GM18861 (cell line): ENCODE measurements at regions not wholly inside any gene's neighbourhood (a gene's known extent, or its start where the extent isn't known, plus 50 kb on each side); places are given as distances from the start of the nearest gene placed in this dataset.

Source experiments
- ATAC-seq: cut with Tn5 transposase; IDR thresholded peaks from one replicate; pipeline ENCODE4 v1.9.1; 2021; ENCODE audit not compliant: unreplicated experiment

DNA sequence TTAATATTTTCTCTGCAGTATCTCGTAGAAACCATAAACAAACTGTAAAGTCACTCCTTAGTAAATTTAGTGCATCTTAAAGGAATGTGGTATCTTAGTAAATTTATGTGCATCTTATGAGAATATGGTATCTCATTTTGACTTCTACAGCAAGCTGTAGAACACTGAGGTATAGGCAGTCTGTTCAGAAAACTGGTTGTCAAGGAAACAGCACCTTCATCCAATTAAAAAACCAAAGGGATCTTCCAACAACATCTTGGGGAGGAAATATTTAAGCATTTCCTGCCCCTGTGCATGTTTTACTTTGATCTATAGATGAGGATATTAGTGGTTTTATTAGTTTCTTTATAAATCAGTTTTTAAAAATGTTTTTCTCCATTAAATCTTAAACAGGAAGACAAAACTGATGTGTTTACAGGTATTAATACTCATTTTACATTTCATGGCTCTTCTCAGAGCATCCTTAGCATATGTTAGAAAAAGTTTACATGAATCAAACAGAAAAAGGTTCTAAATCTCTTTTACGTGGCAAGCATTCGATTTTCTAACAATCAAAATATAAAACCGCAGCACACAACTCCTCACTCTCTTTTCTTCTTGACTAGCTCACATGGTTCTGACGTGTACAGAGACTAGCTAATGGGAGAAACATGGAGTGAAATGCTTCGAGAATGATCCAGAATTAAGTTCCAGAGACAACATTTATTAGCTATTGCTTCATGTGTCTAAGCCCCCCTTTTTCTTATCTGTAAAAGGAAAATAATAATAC is 668.8 kb downstream of the PTPRC start:
- ATAC-seq = no peak

- ATAC-seq = no peak
Measured at GRCh38 chr1:199308349-199308846, 669.6 kb downstream of the PTPRC start.

DNA sequence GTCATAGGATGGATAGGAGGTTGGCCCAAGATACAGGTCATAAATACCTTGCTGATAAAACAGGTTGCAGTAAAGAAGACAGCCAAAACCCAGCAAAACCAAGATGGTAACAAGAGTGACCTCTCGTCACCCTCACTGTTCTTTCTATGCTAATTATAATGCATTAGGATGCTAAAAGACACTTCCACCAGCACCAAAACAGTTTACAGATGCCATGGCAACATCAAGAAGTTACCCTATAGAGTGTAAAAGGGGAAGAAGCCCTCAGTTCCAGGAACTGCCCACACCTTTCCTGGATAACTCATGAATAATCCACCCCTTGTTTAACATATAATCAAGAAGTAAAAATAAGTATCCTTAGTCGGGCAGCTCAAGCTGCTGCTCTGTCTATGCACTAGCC is 671.9 kb downstream of the PTPRC start:
- no peak for ATAC-seq

DNA sequence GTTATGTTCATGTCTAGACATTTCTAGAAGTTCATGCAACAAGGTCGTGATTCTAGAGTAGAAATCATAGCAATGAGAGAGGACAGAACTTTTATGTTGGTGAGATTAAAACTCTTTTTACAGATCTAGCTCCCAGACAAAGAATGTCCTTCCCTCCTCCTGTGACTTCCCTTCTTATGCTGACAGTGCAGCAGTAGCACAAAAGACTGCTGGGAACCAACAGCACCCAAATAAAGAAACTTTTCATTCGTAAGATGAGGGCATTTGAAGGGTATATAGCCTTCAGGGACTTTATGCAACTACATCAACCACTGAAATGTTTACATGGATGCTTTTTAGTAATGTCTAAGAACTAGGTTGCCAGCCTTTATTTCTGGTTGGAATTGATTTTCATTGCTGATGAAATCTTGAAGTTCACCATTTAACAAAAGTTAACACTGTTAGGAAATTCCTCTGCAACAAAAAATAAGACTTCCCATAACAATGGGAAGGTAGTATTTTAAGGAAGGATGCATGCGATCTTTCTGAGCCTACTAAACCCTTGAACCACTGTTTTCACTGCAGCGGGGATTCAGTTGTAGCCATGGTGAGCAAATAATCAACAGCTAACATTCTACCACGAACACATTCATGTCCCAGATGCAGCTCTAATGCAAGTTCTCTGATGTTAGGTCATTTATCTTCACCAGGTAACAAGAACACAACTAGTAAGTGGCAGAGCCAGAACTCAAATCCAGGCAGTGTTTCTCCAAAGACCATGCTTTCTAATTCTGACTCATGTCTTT is 672.8 kb downstream of the PTPRC start:
- ATAC-seq = no peak

- ATAC-seq = no peak
Measured at GRCh38 chr1:199312626-199313025, 673.8 kb downstream of the PTPRC start.

- no peak for ATAC-seq
Measured at GRCh38 chr1:199313444-199313843, 674.6 kb downstream of the PTPRC start.

- no peak for ATAC-seq
Measured at GRCh38 chr1:199319341-199319740, 680.5 kb downstream of the PTPRC start.

DNA sequence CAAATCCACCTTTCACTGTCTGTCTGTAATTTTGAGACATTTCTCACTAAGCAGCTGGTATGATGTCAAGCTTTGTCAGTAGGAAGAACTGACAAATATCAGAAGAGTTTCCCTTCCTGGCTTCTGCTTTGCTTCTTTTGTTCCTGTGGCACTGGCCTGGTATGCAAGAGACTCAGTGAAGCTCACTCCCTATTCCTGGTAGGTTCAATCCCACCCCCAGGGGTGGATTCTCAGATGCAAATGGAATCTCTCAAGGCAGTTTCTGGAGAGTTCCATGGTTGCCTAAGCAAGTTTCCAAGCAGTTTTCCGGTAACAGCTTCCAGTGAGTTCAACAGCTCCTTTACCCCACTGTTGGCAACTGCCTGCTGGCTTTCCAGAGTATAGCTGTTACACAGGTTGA is 683.4 kb downstream of the PTPRC start:
- no peak for ATAC-seq

DNA sequence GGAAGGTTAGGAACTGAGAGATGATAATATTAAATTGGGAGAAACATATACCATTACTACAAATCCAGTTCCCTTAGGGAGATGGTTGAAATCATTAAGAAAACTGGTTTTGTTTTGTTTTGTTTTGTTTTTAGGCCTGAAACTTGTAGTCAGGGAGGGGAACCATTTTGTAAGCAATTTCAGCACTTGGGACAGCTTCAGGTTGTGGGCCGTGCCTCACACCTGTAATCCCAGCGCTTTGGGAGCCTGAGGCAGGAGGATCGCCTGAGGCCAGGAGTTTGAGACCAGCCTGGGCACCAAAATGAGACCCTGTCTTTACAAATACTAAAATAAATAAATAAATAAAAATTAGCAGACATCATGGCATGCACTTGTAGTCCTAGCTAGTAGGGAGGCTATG is 694.3 kb upstream of the NR5A2 start:
- no peak for ATAC-seq

DNA sequence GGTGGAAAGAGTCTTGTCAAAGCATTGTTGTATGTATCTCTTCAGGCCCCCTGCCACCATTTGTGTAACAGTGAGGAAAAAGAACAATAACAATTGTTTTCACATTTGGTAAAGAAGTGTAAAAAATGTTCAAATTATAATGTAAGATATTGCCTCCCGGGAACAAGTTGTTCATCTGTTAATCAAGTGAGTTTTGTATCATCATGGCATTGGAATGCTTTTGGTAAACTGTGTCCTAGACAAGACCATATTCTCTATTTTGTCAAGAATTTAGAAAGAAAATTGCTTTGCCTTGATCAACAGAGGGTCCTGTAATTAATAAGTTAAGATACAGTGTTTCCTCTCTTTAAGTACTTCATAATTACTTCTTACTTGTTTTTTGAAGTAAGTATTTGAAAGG is 692.0 kb upstream of the NR5A2 start:
- ATAC-seq = no peak

- no peak for ATAC-seq
Measured at GRCh38 chr1:199336745-199337640, 690.5 kb upstream of the NR5A2 start.

GRCh38 chr1:199338760-199339159 is 688.8 kb upstream of the NR5A2 start:
- ATAC-seq = no peak

- no peak for ATAC-seq
Measured at GRCh38 chr1:199352351-199352750, 675.2 kb upstream of the NR5A2 start.

- no peak for ATAC-seq
Measured at GRCh38 chr1:199353906-199354305, 673.6 kb upstream of the NR5A2 start.

DNA sequence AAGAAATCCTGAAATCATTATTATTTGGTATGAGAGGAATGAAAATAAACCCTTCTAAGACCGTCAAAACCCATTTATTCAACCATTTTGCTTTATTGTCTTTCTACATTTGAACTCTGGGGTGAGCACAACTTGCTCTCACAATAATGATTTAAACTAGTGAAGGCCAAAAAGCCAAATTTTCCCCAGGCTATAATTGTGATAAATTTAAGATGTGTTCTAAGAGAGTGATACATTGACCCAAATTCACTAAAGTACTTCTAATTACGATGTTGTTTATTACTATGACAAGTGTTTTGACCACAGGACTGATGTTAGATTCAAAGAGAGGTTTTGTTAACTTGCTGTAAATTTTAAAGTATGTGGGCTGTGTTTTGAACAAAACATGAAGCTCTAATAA is 670.9 kb upstream of the NR5A2 start:
- ATAC-seq = no peak

- no peak for ATAC-seq
Measured at GRCh38 chr1:199357599-199357998, 669.9 kb upstream of the NR5A2 start.

- ATAC-seq = no peak
Measured at GRCh38 chr1:199362996-199363395, 664.5 kb upstream of the NR5A2 start.

DNA sequence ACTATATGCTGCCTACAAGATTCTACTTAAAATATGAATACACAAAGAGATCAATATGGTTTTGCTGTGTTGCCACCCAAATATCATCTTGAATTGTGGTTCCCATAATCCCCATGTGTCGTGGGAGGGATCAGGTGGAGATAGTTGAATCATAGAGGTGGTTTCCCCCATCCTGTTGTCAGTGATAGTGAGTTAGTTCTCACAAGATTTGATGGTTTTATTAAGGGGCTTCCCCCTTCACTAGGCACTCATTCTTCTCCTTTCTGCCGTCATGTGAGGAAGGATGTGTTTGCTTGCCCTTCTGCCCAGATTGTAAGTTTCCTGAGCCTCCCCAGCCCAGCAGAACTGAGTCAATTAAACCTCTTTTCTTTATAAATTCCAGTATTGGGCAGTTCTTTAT is 654.4 kb upstream of the NR5A2 start:
- ATAC-seq = no peak

DNA sequence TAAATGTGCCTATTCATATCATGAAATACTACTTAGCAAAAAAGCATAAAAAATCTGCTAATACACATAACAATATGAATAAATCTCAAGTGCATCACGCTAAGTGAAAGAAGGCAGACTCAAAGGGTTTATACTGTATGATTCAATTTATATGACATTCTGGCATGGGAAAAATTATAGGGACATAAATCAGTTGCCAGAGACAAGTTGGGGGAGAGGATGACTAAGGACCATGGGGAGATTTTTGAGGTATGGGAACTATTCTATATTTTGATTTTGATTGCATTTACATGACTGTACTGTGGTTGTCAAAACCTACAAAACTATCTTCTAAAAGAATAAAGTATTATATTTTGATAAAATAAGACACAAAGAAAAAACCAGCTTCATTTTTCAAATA is 650.3 kb upstream of the NR5A2 start:
- ATAC-seq = no peak

DNA sequence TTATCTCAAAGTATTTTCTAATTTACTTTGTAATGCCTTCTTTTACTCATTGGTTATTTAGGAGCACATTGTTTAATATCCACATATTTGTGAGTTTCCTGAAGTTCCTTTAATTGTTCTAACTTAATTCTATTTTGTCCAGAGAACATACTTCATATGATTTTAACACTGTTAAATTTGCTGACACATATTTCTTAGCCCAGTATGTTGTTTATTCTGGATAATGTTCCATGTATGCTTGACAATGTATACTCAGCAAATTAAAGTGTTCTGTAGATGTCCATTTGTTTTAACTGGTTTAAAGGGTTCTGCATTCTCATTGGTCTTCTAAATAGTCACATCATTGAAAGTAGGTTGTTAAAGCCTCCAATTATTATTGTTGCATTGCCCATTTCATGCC is 643.7 kb upstream of the NR5A2 start:
- ATAC-seq = no peak

- ATAC-seq = no peak
Measured at GRCh38 chr1:199394856-199395255, 632.7 kb upstream of the NR5A2 start.
